NCI-H524 (cell line): ENCODE measurements at regions not wholly inside any gene's neighbourhood (a gene's known extent, or its start where the extent isn't known, plus 50 kb on each side); places are given as distances from the start of the nearest gene placed in this dataset.

Experiments used
- DNase-seq, 2 experiments: peaks; one replicate each; lab custom pipeline; 2025; lab: John Stamatoyannopoulos, UW

GRCh38 chr15:101124731-101125451 lies 127.0 kb downstream of the CHSY1 start:
- DNase-seq, result no peak

GRCh38 chr15:101123222-101123910 lies 128.5 kb downstream of the CHSY1 start:
- DNase-seq, result no peak

DNA sequence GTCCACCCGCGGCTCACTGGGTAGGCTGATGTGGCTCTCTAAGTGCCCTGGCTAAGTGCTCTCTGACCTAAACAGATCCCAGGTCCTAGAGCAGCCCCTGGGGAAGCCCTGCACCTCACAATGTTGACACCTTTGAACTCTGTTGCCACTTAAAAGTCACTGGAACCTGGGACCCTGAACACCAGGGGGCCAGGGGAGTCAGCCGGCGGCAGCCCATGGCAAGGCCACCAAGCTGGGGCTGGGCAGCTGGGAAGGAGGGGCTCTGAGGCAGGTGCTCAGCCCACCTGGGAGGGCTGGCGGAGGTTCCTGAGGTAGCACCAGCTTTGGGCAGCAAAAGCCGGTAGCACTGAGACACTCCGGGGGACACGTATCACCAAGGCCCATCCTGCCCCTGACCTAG lies 129.0 kb downstream of the CHSY1 start:
- no peak for DNase-seq

DNA sequence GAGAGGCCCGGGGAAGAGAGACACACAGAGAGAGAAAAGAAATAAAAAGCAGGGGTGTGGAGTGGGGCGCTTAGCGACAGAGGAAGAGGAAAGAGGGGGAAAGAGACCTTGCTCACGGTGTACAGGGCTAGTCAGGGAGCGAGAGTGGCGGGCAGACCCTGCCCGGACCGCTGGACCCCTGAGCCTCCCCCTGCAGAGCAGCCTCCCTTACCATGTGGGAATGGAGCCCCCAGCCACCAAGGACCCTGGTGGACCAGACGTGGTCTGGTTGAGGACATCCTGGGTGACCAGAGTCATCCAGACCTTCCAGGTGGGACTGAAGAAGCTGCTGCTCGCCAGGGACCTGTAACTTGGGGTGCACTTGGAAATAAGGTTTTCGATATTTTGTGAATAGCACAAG lies 129.6 kb downstream of the CHSY1 start:
- no peak for DNase-seq

DNA sequence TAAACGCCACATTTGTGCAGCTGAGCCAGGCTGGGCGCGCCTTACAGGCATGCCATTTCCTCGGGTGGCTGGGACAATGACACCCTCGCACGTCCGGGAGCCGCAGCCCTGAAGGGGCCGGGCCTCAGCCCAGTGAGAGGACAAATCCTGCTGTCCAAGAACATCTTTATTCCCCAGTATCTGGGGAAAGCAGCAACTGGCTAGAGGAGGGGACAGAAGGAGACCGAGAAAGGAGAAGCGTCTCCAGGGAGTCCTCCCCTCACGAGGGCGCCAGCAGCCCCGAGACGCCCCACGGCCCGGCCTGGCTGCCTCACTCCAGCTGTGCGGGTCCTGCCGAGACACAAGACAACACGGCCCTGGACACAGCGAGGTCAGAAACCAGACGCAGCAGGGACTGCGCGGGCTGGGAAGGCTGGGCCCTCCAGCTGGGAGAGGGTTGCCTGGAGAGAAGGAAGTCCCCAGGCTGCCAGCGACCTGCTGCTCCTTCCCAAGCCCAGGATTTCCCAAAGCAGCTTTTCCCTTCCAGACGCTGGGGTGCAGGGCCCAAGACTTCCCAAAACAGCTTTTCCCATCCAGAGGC lies 130.2 kb downstream of the CHSY1 start:
- peak; percentile 35 to 68 for DNase-seq

- DNase-seq, result peak in 1 of 2 experiments; percentile 48
Measured at GRCh38 chr15:101120987-101121386, 130.9 kb downstream of the CHSY1 start.

GRCh38 chr15:101120473-101120872 lies 131.4 kb downstream of the CHSY1 start:
- no peak for DNase-seq
